ENCODE measurements at regions not wholly inside any gene's neighbourhood (a gene's known extent, or its start where the extent isn't known, plus 50 kb on each side); places are given as distances from the start of the nearest gene placed in this dataset.

DNA sequence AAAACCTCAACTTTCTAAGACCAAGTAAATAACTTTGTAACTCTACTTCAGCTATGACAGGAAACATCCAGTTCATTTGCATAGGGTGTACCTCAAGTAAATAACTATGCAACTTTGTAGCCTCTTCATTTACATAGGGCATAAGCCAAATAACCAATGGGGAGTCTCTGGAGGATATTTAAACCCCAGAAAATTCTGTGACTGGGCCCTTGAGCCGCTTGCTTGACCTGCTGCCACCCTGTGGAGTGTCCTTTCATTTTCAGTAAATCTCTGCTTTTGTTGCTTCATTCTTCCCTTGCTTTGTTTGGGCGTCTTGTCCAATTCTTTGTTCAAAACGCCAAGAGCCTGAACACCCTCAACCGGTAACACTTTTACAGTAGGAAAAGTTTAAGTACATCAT lies 1112.7 kb upstream of the NRXN1 start:
- intact Hi-C loops (cut with micrococcal nuclease; ENCODE audit: unreplicated experiment), result no loop called here
- POLR2A ChIA-PET (ENCODE audit: unreplicated experiment), result no interaction called here

GRCh38 chr2:52141076-52141475 lies 1109.1 kb upstream of the NRXN1 start:
- Histone ChIP-seq H3K79me2 (ENCODE audit: low read depth) (no peaks in the 10 kb centered on the region), H3K4me3 (no peak overlapping the region), H3K36me3 (ENCODE audit: low read depth) (no peaks in the 10 kb centered on the region), H3K27me3 (ENCODE audit: insufficient read depth, low read depth) (no peaks in the 10 kb centered on the region), H3K4me1 (replicated peaks; ENCODE audit: insufficient read depth) (no peaks in the 10 kb centered on the region), H3K27ac (no peak overlapping the region), H3K4me2 (no peak overlapping the region), H3K9me3 (ENCODE audit: insufficient read depth, low read depth) (no peaks in the 10 kb centered on the region), H4K20me1 (ENCODE audit: insufficient read depth) (no peaks in the 10 kb centered on the region), H3K9me2 (ENCODE audit: insufficient read depth) (peaks cover 3% of the 10 kb centered on the region; the same call in 1 of the 2 replicates), H2AFZ (no peak overlapping the region), H3F3A (ENCODE audit: insufficient read depth, low read depth) (no peaks in the 10 kb centered on the region)
- intact Hi-C loops (cut with micrococcal nuclease; ENCODE audit: unreplicated experiment), result no loop called here
- DNase-seq, result no peak
- ChIA-PET CTCF (no interaction called here), POLR2A (ENCODE audit: unreplicated experiment) (no interaction called here)
- BruUV-seq (replicated peaks), result no TSS peak
- TF ChIP-seq, protein P1, sequence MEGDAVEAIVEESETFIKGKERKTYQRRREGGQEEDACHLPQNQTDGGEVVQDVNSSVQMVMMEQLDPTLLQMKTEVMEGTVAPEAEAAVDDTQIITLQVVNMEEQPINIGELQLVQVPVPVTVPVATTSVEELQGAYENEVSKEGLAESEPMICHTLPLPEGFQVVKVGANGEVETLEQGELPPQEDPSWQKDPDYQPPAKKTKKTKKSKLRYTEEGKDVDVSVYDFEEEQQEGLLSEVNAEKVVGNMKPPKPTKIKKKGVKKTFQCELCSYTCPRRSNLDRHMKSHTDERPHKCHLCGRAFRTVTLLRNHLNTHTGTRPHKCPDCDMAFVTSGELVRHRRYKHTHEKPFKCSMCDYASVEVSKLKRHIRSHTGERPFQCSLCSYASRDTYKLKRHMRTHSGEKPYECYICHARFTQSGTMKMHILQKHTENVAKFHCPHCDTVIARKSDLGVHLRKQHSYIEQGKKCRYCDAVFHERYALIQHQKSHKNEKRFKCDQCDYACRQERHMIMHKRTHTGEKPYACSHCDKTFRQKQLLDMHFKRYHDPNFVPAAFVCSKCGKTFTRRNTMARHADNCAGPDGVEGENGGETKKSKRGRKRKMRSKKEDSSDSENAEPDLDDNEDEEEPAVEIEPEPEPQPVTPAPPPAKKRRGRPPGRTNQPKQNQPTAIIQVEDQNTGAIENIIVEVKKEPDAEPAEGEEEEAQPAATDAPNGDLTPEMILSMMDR (conservative IDR thresholded peaks at IDR 0.05), result no peak
- no peak for TF ChIP-seq EZH2 (IDR thresholded peaks at IDR 0.05; ENCODE audit: low read depth)

More for the DNA sequence above, 1112.7 kb upstream of the NRXN1 start:
- Histone ChIP-seq H3K4me2 (no peak overlapping the region), H4K20me1 (ENCODE audit: insufficient read depth) (no peaks in the 10 kb centered on the region), H3K36me3 (ENCODE audit: low read depth) (no peaks in the 10 kb centered on the region), H2AFZ (no peak overlapping the region), H3K4me1 (replicated peaks; ENCODE audit: insufficient read depth) (no peaks in the 10 kb centered on the region), H3K9me2 (ENCODE audit: insufficient read depth) (peaks cover 4% of the 10 kb centered on the region; the same call in 1 of the 2 replicates), H3K27me3 (ENCODE audit: insufficient read depth, low read depth) (no peaks in the 10 kb centered on the region), H3K27ac (no peak overlapping the region), H3F3A (ENCODE audit: insufficient read depth, low read depth) (no peaks in the 10 kb centered on the region), H3K4me3 (no peak overlapping the region), H3K9me3 (ENCODE audit: insufficient read depth, low read depth) (no peaks in the 10 kb centered on the region; the same call in 1 of the 2 replicates), H3K79me2 (ENCODE audit: low read depth) (no peaks in the 10 kb centered on the region)
- DNase-seq, result no peak
- TF ChIP-seq, protein P1 (conservative IDR thresholded peaks at IDR 0.05), result no peak
- TF ChIP-seq EZH2 (IDR thresholded peaks at IDR 0.05; ENCODE audit: low read depth), result no peak
- BruUV-seq (replicated peaks), result no TSS peak
- CTCF ChIA-PET, result no interaction called here

DNA sequence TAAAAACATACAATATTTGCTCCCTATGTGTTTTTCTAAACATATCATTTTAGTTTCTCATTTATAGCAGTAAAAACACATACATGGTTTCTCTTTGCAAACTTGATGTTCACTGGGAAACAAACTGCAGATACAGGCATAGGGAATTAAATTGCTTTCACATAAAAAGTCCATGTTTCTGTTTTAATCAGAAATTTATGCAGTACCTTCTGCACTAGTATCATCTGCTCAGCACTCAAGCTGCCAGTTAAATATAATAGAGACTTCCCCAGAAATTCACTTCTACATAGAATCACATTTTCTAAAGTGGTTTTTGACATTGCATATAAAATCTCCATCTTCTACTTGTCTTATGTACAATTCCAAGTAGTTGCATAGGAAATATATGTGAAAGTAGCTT lies 1107.3 kb upstream of the NRXN1 start:
- Histone ChIP-seq H2AFZ (no peak overlapping the region), H3K27me3 (ENCODE audit: insufficient read depth, low read depth) (no peaks in the 10 kb centered on the region), H3F3A (ENCODE audit: insufficient read depth, low read depth) (no peaks in the 10 kb centered on the region), H3K79me2 (ENCODE audit: low read depth) (no peaks in the 10 kb centered on the region), H3K36me3 (ENCODE audit: low read depth) (no peaks in the 10 kb centered on the region), H3K9me2 (ENCODE audit: insufficient read depth) (no peaks in the 10 kb centered on the region), H3K27ac (no peak overlapping the region), H4K20me1 (ENCODE audit: insufficient read depth) (no peaks in the 10 kb centered on the region), H3K4me2 (no peak overlapping the region), H3K9me3 (ENCODE audit: insufficient read depth, low read depth) (no peaks in the 10 kb centered on the region), H3K4me3 (no peak overlapping the region), H3K4me1 (replicated peaks; ENCODE audit: insufficient read depth) (peaks cover 7% of the 10 kb centered on the region; the same call in 1 of the 2 replicates)
- BruUV-seq (replicated peaks), result no TSS peak
- intact Hi-C loops (cut with micrococcal nuclease; ENCODE audit: unreplicated experiment), result no loop called here
- ChIA-PET POLR2A (ENCODE audit: unreplicated experiment) (no interaction called here), CTCF (no interaction called here)
- DNase-seq, result no peak
- TF ChIP-seq EZH2 (IDR thresholded peaks at IDR 0.05; ENCODE audit: low read depth), result no peak
- TF ChIP-seq, protein P1 (conservative IDR thresholded peaks at IDR 0.05), result no peak

Data from PC-9 (cell line).